ENCODE measurements at regions not wholly inside any gene's neighbourhood (a gene's known extent, or its start where the extent isn't known, plus 50 kb on each side); places are given as distances from the start of the nearest gene placed in this dataset.

DNA sequence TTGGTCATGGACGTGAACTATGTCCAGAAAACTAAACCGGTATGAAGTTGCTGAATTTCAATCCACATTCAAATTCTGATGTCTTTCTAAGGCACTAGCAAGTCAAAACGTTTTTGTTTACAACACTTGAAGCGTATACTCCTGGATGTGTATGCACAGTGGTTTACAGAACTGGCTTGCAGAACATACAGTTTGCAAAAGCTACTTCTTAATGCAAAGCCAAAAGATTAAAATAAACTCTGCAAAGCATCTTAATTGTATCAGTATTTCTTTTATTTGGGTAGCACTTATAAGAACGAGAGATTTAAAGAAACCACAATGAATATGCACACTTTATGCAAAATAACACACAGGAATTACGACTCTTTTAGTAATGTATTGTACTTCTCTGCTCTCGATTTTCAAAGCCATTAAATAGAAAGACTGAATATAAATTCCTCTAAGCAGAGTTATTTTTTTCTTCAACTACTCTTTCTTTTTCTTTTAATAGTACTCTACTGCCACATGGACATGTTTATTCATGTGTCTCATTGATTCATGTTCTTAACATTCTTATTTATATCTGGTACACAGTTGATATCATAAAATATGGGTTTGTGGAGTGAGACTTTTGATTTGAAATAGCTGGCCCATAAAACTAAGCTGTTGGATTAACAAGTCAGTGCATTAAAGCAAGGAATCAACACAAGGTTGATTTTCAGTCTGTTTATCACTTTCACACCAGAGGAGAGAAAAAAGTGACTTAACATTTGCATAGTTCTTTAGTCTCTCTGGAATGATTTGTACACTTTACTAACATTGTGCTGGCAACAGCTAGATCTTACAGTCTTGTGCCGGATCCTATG, 189.4 kb upstream of the STEAP4 start:
- TF ChIP-seq, protein P1, sequence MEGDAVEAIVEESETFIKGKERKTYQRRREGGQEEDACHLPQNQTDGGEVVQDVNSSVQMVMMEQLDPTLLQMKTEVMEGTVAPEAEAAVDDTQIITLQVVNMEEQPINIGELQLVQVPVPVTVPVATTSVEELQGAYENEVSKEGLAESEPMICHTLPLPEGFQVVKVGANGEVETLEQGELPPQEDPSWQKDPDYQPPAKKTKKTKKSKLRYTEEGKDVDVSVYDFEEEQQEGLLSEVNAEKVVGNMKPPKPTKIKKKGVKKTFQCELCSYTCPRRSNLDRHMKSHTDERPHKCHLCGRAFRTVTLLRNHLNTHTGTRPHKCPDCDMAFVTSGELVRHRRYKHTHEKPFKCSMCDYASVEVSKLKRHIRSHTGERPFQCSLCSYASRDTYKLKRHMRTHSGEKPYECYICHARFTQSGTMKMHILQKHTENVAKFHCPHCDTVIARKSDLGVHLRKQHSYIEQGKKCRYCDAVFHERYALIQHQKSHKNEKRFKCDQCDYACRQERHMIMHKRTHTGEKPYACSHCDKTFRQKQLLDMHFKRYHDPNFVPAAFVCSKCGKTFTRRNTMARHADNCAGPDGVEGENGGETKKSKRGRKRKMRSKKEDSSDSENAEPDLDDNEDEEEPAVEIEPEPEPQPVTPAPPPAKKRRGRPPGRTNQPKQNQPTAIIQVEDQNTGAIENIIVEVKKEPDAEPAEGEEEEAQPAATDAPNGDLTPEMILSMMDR (IDR thresholded peaks at IDR 0.05): no peak
- TF ChIP-seq POLR2A (IDR thresholded peaks at IDR 0.05): no peak
